ENCODE measurements at regions not wholly inside any gene's neighbourhood (a gene's known extent, or its start where the extent isn't known, plus 50 kb on each side); places are given as distances from the start of the nearest gene placed in this dataset.
"Not testable (repeated sequence)": the region's sequence is repeated elsewhere in the genome, so short reads cannot be mapped to it uniquely, and the experiment has no call there.

GRCh38 chr15:20192982-20193929 is 348.3 kb downstream of the GOLGA6L6 start:
- in situ Hi-C loops (cut with HindIII; ENCODE audit: low pct_unique_long_range_greater_than_20kb, low sequenced_read_pairs): not testable (repeated sequence)

GRCh38 chr15:20191508-20192125 is 350.0 kb downstream of the GOLGA6L6 start:
- peak in 1 of 2 experiments; percentile 16 for DNase-seq (ENCODE audit: low read depth in 1 of 2, low spot score in 1 of 2)
- in situ Hi-C loops (cut with HindIII; ENCODE audit: low pct_unique_long_range_greater_than_20kb, low sequenced_read_pairs): not testable (repeated sequence)

More at GRCh38 chr15:20192982-20193929, 348.3 kb downstream of the GOLGA6L6 start:
- peak in 1 of 2 experiments; percentile 83 for DNase-seq (ENCODE audit: low read depth in 1 of 2, low spot score in 1 of 2)

GRCh38 chr15:20188611-20189010 is 353.0 kb downstream of the GOLGA6L6 start:
- in situ Hi-C loops (cut with HindIII; ENCODE audit: low pct_unique_long_range_greater_than_20kb, low sequenced_read_pairs); DNase-seq (ENCODE audit: low read depth in 1 of 2, low spot score in 1 of 2): not testable (repeated sequence)

- DNase-seq (ENCODE audit: low read depth in 1 of 2, low spot score in 1 of 2); in situ Hi-C loops (cut with HindIII; ENCODE audit: low pct_unique_long_range_greater_than_20kb, low sequenced_read_pairs): not testable (repeated sequence)
Measured at GRCh38 chr15:20187370-20188355, 353.9 kb downstream of the GOLGA6L6 start.

- DNase-seq (ENCODE audit: low read depth in 1 of 2, low spot score in 1 of 2); in situ Hi-C loops (cut with HindIII; ENCODE audit: low pct_unique_long_range_greater_than_20kb, low sequenced_read_pairs): not testable (repeated sequence)
Measured at GRCh38 chr15:20184879-20185278, 356.7 kb downstream of the GOLGA6L6 start.

- in situ Hi-C loops (cut with HindIII; ENCODE audit: low pct_unique_long_range_greater_than_20kb, low sequenced_read_pairs); DNase-seq (ENCODE audit: low read depth in 1 of 2, low spot score in 1 of 2): not testable (repeated sequence)
Measured at GRCh38 chr15:20168221-20168620, 373.4 kb downstream of the GOLGA6L6 start.

GRCh38 chr15:20153528-20153927 is 388.1 kb downstream of the GOLGA6L6 start:
- DNase-seq (ENCODE audit: low read depth in 1 of 2, low spot score in 1 of 2); in situ Hi-C loops (cut with HindIII; ENCODE audit: low pct_unique_long_range_greater_than_20kb, low sequenced_read_pairs): not testable (repeated sequence)

GRCh38 chr15:20148679-20149078 is 392.9 kb downstream of the GOLGA6L6 start:
- in situ Hi-C loops (cut with HindIII; ENCODE audit: low pct_unique_long_range_greater_than_20kb, low sequenced_read_pairs); DNase-seq (ENCODE audit: low read depth in 1 of 2, low spot score in 1 of 2): not testable (repeated sequence)

GRCh38 chr15:20148008-20148407 is 393.6 kb downstream of the GOLGA6L6 start:
- in situ Hi-C loops (cut with HindIII; ENCODE audit: low pct_unique_long_range_greater_than_20kb, low sequenced_read_pairs); DNase-seq (ENCODE audit: low read depth in 1 of 2, low spot score in 1 of 2): not testable (repeated sequence)

- not testable (repeated sequence) for DNase-seq (ENCODE audit: low read depth in 1 of 2, low spot score in 1 of 2)
Measured at GRCh38 chr15:20144333-20145036, 397.1 kb downstream of the GOLGA6L6 start.

GRCh38 chr15:20142906-20143305 is 398.7 kb downstream of the GOLGA6L6 start:
- in situ Hi-C loops (cut with HindIII; ENCODE audit: low pct_unique_long_range_greater_than_20kb, low sequenced_read_pairs); DNase-seq (ENCODE audit: low read depth in 1 of 2, low spot score in 1 of 2): not testable (repeated sequence)

More at GRCh38 chr15:20144333-20145036, 397.1 kb downstream of the GOLGA6L6 start:
- in situ Hi-C loops (cut with HindIII; ENCODE audit: low pct_unique_long_range_greater_than_20kb, low sequenced_read_pairs): not testable (repeated sequence)

GRCh38 chr15:20142410-20142809 is 399.2 kb downstream of the GOLGA6L6 start:
- DNase-seq (ENCODE audit: low read depth in 1 of 2, low spot score in 1 of 2); in situ Hi-C loops (cut with HindIII; ENCODE audit: low pct_unique_long_range_greater_than_20kb, low sequenced_read_pairs): not testable (repeated sequence)

- in situ Hi-C loops (cut with HindIII; ENCODE audit: low pct_unique_long_range_greater_than_20kb, low sequenced_read_pairs): not testable (repeated sequence)
Measured at GRCh38 chr15:20124668-20125067, 416.9 kb downstream of the GOLGA6L6 start.

More at GRCh38 chr15:20124668-20125067, 416.9 kb downstream of the GOLGA6L6 start:
- DNase-seq (ENCODE audit: low read depth in 1 of 2, low spot score in 1 of 2): not testable (repeated sequence)
